GM12874 (cell line): ENCODE measurements at regions not wholly inside any gene's neighbourhood (a gene's known extent, or its start where the extent isn't known, plus 50 kb on each side); places are given as distances from the start of the nearest gene placed in this dataset.

Experiments
- CTCF ChIP-seq: IDR thresholded peaks from 2 replicates; pipeline ENCODE4 v1.5.1; 2011; ENCODE audit warnings: low read depth, mild to moderate bottlenecking, control low read depth, low read length, moderate library complexity; ENCODE audit not compliant: insufficient read depth

- TF ChIP-seq CTCF = no peak
These were observed 266.6 kb upstream of the CAMK1G start for GRCh38 chr1:209316929-209317328.

DNA sequence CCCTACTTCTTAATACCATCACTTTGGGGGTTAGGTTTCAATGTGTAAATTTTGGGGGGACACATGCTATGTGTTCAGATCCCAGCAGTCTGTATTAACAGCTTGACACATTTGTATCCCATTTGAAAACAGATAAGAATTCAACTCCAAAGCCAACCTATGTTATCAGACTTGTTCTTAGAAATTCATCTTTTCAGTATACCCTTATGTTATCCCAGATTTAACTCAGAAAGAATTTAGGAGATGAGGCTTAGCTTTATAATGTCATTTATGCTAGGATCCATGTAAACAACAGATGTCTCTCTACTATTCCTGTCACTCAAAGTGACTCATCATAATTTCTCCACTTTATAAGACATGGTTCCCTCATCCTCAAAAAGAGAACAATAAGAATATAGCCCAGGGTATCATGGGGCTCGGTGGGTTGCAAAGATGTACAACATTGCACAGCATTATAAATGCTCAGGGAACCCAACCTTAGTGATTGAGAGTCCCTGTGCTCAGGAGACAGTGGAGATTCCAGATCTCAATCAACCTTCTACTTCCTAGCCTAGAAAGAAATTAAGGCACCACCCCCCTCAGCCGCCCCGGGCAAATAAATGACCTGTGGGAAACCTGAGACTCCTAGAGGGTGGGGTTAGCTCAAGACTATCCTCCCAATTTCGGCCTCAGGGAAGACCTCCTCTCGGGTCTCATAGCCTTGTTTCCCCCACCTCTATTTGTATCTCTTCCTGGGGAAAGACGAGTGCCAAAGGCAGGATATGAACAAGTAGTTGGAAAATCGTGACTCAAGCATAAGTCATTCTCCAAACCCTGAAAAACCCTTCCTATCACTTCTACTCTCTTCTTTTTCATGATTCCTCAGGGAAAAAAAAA lies 265.1 kb upstream of the CAMK1G start:
- no peak for TF ChIP-seq CTCF

DNA sequence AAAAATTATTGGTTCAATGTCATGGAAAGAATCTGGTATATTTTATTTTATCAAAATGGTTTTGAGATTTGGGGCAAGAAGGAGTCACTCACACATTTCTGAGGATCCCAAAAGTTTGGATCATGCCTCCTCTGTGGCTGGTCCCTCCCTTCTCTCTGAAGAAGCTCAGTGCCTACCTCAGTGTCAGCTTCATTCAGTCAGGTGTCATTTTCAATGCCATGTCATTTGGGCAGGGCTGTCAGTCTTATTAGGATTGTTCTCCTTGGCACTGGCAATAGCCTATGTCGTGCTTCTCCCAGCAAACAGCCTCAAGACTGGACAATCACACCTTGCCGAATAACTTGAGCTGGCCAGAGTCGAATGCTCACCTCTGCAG lies 264.5 kb upstream of the CAMK1G start:
- no peak for TF ChIP-seq CTCF

DNA sequence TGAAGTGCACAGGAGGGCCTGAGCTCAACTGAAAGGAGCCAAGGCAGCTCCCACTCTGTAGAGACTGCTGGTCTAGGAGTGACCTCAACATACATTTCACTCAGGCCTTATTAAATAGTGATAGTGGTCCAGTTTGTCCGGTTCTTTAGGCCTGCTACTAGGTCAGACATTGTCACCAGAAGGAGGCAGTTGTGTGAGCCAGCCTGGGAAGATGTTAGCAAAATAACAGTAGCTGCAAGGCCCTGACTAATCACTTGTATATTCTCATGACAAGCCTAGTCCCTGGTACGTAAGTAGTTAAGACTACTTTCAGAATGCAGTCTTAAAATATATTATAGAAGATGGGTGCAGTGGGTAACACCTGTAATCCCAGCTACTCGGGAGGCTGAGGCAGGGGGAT lies 264.0 kb upstream of the CAMK1G start:
- no peak for TF ChIP-seq CTCF

- no peak for TF ChIP-seq CTCF
These were observed 259.8 kb upstream of the CAMK1G start for GRCh38 chr1:209323743-209324142.

GRCh38 chr1:209324901-209325871 lies 258.3 kb upstream of the CAMK1G start:
- TF ChIP-seq CTCF = no peak

DNA sequence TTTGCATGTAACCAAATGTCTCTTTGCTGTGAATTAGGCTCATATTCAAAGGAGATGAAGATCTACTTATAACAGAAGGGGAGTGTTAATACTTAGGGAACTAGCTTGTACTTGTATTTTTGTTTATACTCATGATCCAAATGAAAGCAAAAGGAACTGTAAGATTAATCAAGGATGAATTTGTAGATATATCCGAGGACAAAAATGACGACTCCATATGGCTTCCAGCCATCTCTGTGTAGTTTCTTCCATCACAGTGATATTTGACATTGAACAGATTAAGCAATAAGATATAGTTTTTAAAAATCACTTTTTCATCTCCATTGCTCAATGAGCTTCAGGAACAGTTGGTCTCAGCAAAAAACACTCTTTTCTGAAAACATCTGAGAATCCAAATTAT lies 257.4 kb upstream of the CAMK1G start:
- TF ChIP-seq CTCF = no peak
